Tibial artery (tissue), 4 donors: ENCODE measurements at regions not wholly inside any gene's neighbourhood (a gene's known extent, or its start where the extent isn't known, plus 50 kb on each side); places are given as distances from the start of the nearest gene placed in this dataset.

Experiments
- DNase-seq, 2 donors: peaks; one replicate each; pipeline ENCODE4 v3.0.0-alpha.2; 2019
- H3K27ac ChIP-seq, 2 donors: fragments of 200-600 bp; sonication (generic) in 1 of 2; 1 replicate in 1 of 2; 2 replicates in 1 of 2; pipeline ENCODE4 v1.5.1; 2018 to 2019; ENCODE audit warnings: mild to moderate bottlenecking in 1 of 2
- H3K27me3 ChIP-seq, 2 donors: fragments of 200-600 bp; sonication (generic) in 1 of 2; one replicate each; pipeline versions ENCODE4 v1.5.1 to v1.6.0; 2016 to 2019
- H3K36me3 ChIP-seq, 3 donors: fragments of 200-600 bp; sonication (generic) in 2 of 3; one replicate each; pipeline ENCODE4 v1.5.1; 2016 to 2019; ENCODE audit warnings: mild to moderate bottlenecking in 2 of 3
- H3K4me1 ChIP-seq, 4 donors: fragments of 200-600 bp; sonication (generic) in 2 of 4; 1 replicate in 3 of 4; 2 replicates in 1 of 4; pipeline ENCODE4 v1.5.1; 2016 to 2019
- H3K4me3 ChIP-seq, 2 donors: fragments of 200-600 bp; sonication (generic) in 1 of 2; 1 replicate in 1 of 2; 2 replicates in 1 of 2; pipeline ENCODE4 v1.5.1; 2018 to 2019; ENCODE audit warnings: mild to moderate bottlenecking in 2 of 2
- H3K9me3 ChIP-seq, 3 donors: fragments of 200-600 bp; sonication (generic) in 1 of 3; one replicate each; pipeline ENCODE4 v1.5.1; 2016 to 2019
- CTCF ChIP-seq, 2 experiments: fragments of 200-600 bp in 1 of 2; fragments of 450-650 bp in 1 of 2; IDR thresholded peaks; one replicate each; pipeline ENCODE4 v1.5.1; 2017 to 2019; ENCODE audit warnings: antibody characterized with exemption in 2 of 2, mild to moderate bottlenecking in 1 of 2, moderate library complexity in 1 of 2
- intact Hi-C: fragments of 100-400 bp; cut with DNase I; formaldehyde crosslinking; loops from one replicate; pipeline ENCODE4 v1.15.0; 2023; ENCODE audit warnings: low total_unique reads

- intact Hi-C loops = no loop called here
- Histone ChIP-seq H3K27ac (no peak overlapping the region), H3K27me3 (peaks cover 0 to 26% of the 10 kb centered on the region in 2 donors), H3K4me3 (no peak overlapping the region), H3K36me3 (no peaks in the 10 kb centered on the region), H3K4me1 (no peaks in the 10 kb centered on the region), H3K9me3 (no peaks in the 10 kb centered on the region)
- no peak for DNase-seq
- no peak for TF ChIP-seq CTCF (IDR thresholded peaks at IDR 0.05)
These were observed 545.1 kb downstream of the BRD1 start for GRCh38 chr22:49282596-49282995.

- Histone ChIP-seq H3K4me3 (no peak overlapping the region), H3K27me3 (peaks cover 0 to 26% of the 10 kb centered on the region in 2 donors), H3K9me3 (no peaks in the 10 kb centered on the region), H3K36me3 (no peaks in the 10 kb centered on the region), H3K27ac (no peak overlapping the region), H3K4me1 (no peaks in the 10 kb centered on the region)
- TF ChIP-seq CTCF (IDR thresholded peaks at IDR 0.05) = no peak
- DNase-seq = no peak
- intact Hi-C loops = no loop called here
These were observed 546.0 kb downstream of the BRD1 start for GRCh38 chr22:49281467-49282340.

GRCh38 chr22:49278340-49278739 lies 549.3 kb downstream of the BRD1 start:
- H3K27me3 ChIP-seq = peaks cover 0 to 10% of the 10 kb centered on the region in 2 donors
- H3K27ac ChIP-seq = no peak overlapping the region
- H3K4me3 ChIP-seq = no peak overlapping the region
- DNase-seq = no peak
- no peaks in the 10 kb centered on the region for H3K4me1 ChIP-seq
- intact Hi-C loops = no loop called here
- no peaks in the 10 kb centered on the region for H3K36me3 ChIP-seq
- no peaks in the 10 kb centered on the region for H3K9me3 ChIP-seq
- no peak for TF ChIP-seq CTCF (IDR thresholded peaks at IDR 0.05)

GRCh38 chr22:49276567-49276966 lies 551.1 kb downstream of the BRD1 start:
- no peak for DNase-seq
- no peak for TF ChIP-seq CTCF (IDR thresholded peaks at IDR 0.05)
- H3K4me1 ChIP-seq = no peaks in the 10 kb centered on the region
- H3K36me3 ChIP-seq = no peaks in the 10 kb centered on the region
- H3K4me3 ChIP-seq = no peak overlapping the region
- H3K27ac ChIP-seq = no peak overlapping the region
- peaks cover 0 to 6% of the 10 kb centered on the region in 2 donors for H3K27me3 ChIP-seq
- no peaks in the 10 kb centered on the region for H3K9me3 ChIP-seq
- intact Hi-C loops = no loop called here

- no peak overlapping the region for H3K4me3 ChIP-seq
- intact Hi-C loops = no loop called here
- H3K27me3 ChIP-seq = peaks cover 0 to 23% of the 10 kb centered on the region in 2 donors
- peak in 1 of 2 donors; percentile 37 for DNase-seq
- H3K9me3 ChIP-seq = no peaks in the 10 kb centered on the region
- no peak for TF ChIP-seq CTCF (IDR thresholded peaks at IDR 0.05)
- H3K27ac ChIP-seq = no peak overlapping the region
- no peaks in the 10 kb centered on the region for H3K36me3 ChIP-seq
- H3K4me1 ChIP-seq = no peaks in the 10 kb centered on the region
These were observed 552.8 kb downstream of the BRD1 start for GRCh38 chr22:49274754-49275380.
